Sigmoid colon (tissue), 6 donors: ENCODE measurements at regions not wholly inside any gene's neighbourhood (a gene's known extent, or its start where the extent isn't known, plus 50 kb on each side); places are given as distances from the start of the nearest gene placed in this dataset.

Experiments used
- DNase-seq: peaks from one replicate; pipeline ENCODE4 v3.0.0-alpha.2; 2019
- H3K27ac ChIP-seq, 4 donors: fragments of 200-600 bp; sonication (generic); one replicate each; pipeline ENCODE4 v1.5.1; 2016 to 2019; ENCODE audit warnings: mild to moderate bottlenecking in 1 of 4
- H3K27me3 ChIP-seq, 3 donors: fragments of 200-600 bp; sonication (generic); one replicate each; pipeline ENCODE4 v1.5.1; 2019; ENCODE audit warnings: mild to moderate bottlenecking in 1 of 3
- H3K36me3 ChIP-seq, 4 donors: fragments of 200-600 bp; sonication (generic); one replicate each; pipeline ENCODE4 v1.5.1; 2016 to 2019
- H3K4me1 ChIP-seq, 4 donors: fragments of 200-600 bp; sonication (generic); one replicate each; pipeline ENCODE4 v1.5.1; 2017 to 2019
- H3K4me3 ChIP-seq, 4 donors: fragments of 200-600 bp; sonication (generic); one replicate each; pipeline ENCODE4 v1.5.1; 2017 to 2019; ENCODE audit warnings: mild to moderate bottlenecking in 2 of 4, moderate library complexity in 1 of 4
- H3K9me3 ChIP-seq, 4 donors: fragments of 200-600 bp in 3 of 4; sonication (generic) in 3 of 4; one replicate each; pipeline versions ENCODE4 v1.5.1 to v1.6.1; 2013 to 2019
- EP300 ChIP-seq, 4 donors: sonication (generic); formaldehyde crosslinking; IDR thresholded peaks; one replicate each; pipeline ENCODE4 v1.6.1; 2017; ENCODE audit warnings: antibody characterized with exemption in 4 of 4
- POLR2A ChIP-seq, 2 donors: fragments of 450-650 bp; IDR thresholded peaks; one replicate each; pipeline ENCODE4 v1.6.1; 2016; ENCODE audit warnings: antibody characterized with exemption in 2 of 2, mild to moderate bottlenecking in 2 of 2, moderate library complexity in 2 of 2
- POLR2AphosphoS5 ChIP-seq, 4 donors: sonication (generic); formaldehyde crosslinking; IDR thresholded peaks; one replicate each; pipeline ENCODE4 v1.6.1; 2017; ENCODE audit warnings: antibody characterized with exemption in 4 of 4
- WGBS, 2 donors: extraction: QIAGEN DNeasy Blood & Tissue Kit; methylation state at CpG; one replicate each; pipeline ENCODE4 v1.1.7; 2013; 5-methylcytosine and 5-hydroxymethylcytosine counted together
- intact Hi-C: fragments of 100-400 bp; cut with DNase I; formaldehyde crosslinking; loops from one replicate; pipeline ENCODE4 v1.15.1; 2023
- TF ChIP-seq, protein P1 (sequence below), 4 experiments: fragments of 450-650 bp in 3 of 4; fragments of 200-600 bp in 1 of 4; IDR thresholded peaks; one replicate each; pipeline ENCODE4 v1.5.1; 2016 to 2019; ENCODE audit warnings: antibody characterized with exemption in 4 of 4, mild to moderate bottlenecking in 3 of 4, moderate library complexity in 2 of 4
- donor health status: healthy with polysubstance abuse.
- donor health status: healthy.

DNA sequence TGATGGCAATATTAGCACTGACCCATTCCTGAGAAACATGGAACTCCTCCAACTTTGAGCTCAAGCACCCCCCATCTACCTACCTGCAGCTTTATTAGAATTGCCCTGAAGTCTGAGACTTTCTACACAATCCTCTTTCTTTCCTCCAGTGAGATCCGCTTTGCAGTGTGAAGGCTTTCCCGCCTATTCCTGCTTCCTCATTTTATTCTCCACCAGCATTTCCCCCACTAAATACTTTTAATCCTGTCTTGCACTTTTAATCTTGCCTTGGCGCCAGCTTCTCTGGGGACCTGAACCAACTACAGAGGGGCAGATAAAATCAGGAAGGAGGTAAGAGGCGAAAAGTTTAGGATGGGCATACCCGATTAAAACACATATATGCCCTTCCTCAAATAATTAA is 178.1 kb upstream of the PRDM1 start:
- 91 to 94% methylated on average over 5 of the region's 5 CpGs for WGBS, 2 donors
- H3K4me3 ChIP-seq: no peak overlapping the region
- no peak overlapping the region for H3K27ac ChIP-seq
- no peaks in the 10 kb centered on the region for H3K36me3 ChIP-seq
- no peak for DNase-seq
- intact Hi-C loops: no loop called here
- TF ChIP-seq, protein P1, sequence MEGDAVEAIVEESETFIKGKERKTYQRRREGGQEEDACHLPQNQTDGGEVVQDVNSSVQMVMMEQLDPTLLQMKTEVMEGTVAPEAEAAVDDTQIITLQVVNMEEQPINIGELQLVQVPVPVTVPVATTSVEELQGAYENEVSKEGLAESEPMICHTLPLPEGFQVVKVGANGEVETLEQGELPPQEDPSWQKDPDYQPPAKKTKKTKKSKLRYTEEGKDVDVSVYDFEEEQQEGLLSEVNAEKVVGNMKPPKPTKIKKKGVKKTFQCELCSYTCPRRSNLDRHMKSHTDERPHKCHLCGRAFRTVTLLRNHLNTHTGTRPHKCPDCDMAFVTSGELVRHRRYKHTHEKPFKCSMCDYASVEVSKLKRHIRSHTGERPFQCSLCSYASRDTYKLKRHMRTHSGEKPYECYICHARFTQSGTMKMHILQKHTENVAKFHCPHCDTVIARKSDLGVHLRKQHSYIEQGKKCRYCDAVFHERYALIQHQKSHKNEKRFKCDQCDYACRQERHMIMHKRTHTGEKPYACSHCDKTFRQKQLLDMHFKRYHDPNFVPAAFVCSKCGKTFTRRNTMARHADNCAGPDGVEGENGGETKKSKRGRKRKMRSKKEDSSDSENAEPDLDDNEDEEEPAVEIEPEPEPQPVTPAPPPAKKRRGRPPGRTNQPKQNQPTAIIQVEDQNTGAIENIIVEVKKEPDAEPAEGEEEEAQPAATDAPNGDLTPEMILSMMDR (IDR thresholded peaks at IDR 0.05): no peak
- TF ChIP-seq POLR2AphosphoS5 (IDR thresholded peaks at IDR 0.05): no peak
- no peak for TF ChIP-seq EP300 (IDR thresholded peaks at IDR 0.05)
- no peak for TF ChIP-seq POLR2A (IDR thresholded peaks at IDR 0.05)
- no peaks in the 10 kb centered on the region for H3K9me3 ChIP-seq
- no peaks in the 10 kb centered on the region for H3K4me1 ChIP-seq
- no peaks in the 10 kb centered on the region for H3K27me3 ChIP-seq

DNA sequence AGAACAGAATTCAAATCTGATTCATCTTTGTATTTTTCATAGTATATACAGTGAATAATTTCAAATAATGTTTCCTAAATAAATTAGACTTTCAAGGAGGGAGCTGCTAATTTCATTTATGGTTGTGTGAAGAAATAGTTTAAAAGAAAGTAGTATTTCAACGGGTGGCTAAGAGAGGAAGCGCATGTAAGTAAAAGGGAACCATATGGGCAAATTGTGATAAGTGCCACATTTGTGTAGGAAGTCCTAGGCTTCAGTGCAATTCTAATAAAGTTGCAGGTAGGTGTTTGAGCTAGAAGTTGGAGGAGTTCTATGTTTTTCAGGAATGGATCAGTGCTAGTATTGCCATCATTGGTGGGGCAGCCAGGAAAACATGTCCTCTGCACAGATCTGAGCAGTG is 178.8 kb upstream of the PRDM1 start:
- Histone ChIP-seq H3K4me3 (no peak overlapping the region), H3K27me3 (no peaks in the 10 kb centered on the region), H3K4me1 (no peaks in the 10 kb centered on the region), H3K36me3 (no peaks in the 10 kb centered on the region), H3K9me3 (no peaks in the 10 kb centered on the region), H3K27ac (no peak overlapping the region)
- no peak for DNase-seq
- WGBS, 2 donors: 70 to 88% methylated on average over 2 of the region's 2 CpGs
- TF ChIP-seq, protein P1 (IDR thresholded peaks at IDR 0.05): no peak
- no peak for TF ChIP-seq POLR2A (IDR thresholded peaks at IDR 0.05)
- no peak for TF ChIP-seq EP300 (IDR thresholded peaks at IDR 0.05)
- no peak for TF ChIP-seq POLR2AphosphoS5 (IDR thresholded peaks at IDR 0.05)
- intact Hi-C loops: no loop called here

DNA sequence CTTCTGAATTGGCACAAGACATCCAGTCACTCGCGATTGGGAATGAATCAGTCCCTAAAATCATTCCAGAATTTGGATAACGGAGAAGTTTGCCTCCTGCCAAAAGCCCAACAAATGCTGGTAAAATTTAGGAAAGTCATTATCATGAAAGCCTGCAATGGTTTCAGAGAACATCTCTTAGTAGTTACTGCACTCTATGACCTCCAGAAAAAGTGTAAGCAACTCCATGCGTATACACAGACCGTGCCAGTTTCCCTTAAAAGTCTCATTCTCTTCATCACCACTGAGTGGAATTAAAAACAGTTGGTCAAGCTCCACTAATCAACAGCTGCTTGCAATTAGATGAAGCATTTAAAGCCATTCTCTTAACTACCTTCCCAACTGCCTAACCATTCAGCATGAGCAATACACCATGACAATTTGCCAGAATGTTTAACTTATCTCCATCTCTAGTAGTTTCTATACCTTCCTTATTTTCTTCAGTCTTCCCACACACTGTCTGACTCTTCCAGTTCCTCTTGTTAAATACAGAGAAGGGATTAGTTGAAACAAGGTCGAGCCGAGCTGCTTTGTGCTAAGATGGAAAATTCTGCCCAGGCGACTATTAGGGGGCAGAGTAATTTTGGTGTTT is 183.6 kb upstream of the PRDM1 start:
- Histone ChIP-seq H3K4me1 (no peaks in the 10 kb centered on the region), H3K4me3 (no peak overlapping the region), H3K9me3 (no peaks in the 10 kb centered on the region), H3K27ac (no peak overlapping the region), H3K36me3 (no peaks in the 10 kb centered on the region), H3K27me3 (no peaks in the 10 kb centered on the region)
- WGBS, 2 donors: 80 to 85% methylated on average over 8 of the region's 8 CpGs
- TF ChIP-seq EP300 (IDR thresholded peaks at IDR 0.05): no peak
- TF ChIP-seq, protein P1 (IDR thresholded peaks at IDR 0.05): no peak
- no peak for TF ChIP-seq POLR2AphosphoS5 (IDR thresholded peaks at IDR 0.05)
- TF ChIP-seq POLR2A (IDR thresholded peaks at IDR 0.05): no peak
- intact Hi-C loops: no loop called here
- no peak for DNase-seq

DNA sequence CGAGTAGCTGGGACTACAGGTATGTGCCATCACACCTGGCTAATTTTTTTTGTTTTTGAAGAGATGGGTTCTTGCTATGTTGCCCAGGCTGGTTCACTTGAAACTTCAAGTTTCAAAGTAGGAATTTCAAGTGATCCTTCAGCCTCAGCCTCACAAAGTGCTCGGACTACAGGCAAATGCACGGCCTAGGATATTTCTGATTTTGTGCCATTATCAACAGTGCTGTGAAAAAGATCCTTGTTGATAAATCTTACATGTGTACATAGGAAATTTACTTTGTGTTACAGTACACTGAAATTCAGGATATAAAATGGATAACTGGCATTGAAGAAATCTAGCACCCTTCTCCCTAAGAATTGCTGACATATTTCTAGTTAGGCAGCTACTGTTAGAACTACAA is 184.6 kb upstream of the PRDM1 start:
- Histone ChIP-seq H3K27ac (no peak overlapping the region), H3K36me3 (no peaks in the 10 kb centered on the region), H3K27me3 (no peaks in the 10 kb centered on the region), H3K9me3 (no peaks in the 10 kb centered on the region), H3K4me3 (no peak overlapping the region), H3K4me1 (no peaks in the 10 kb centered on the region)
- DNase-seq: no peak
- TF ChIP-seq POLR2A (IDR thresholded peaks at IDR 0.05) (no peak), POLR2AphosphoS5 (IDR thresholded peaks at IDR 0.05) (no peak), EP300 (IDR thresholded peaks at IDR 0.05) (no peak)
- TF ChIP-seq, protein P1 (IDR thresholded peaks at IDR 0.05): no peak
- WGBS, 2 donors: 93 to 95% methylated on average over 3 of the region's 3 CpGs
- intact Hi-C loops: no loop called here
